OCI-LY3 (cell line): ENCODE measurements at regions not wholly inside any gene's neighbourhood (a gene's known extent, or its start where the extent isn't known, plus 50 kb on each side); places are given as distances from the start of the nearest gene placed in this dataset.

Source experiments
- CTCF ChIP-seq: fragments of 200-600, 300-600 bp; sonication (generic); IDR thresholded peaks from 2 replicates; pipeline ENCODE4 v1.5.1; 2014; ENCODE audit warnings: antibody characterized with exemption, low read length, low read depth
- EZH2phosphoT487 ChIP-seq: fragments of 200-600 bp; shearing (Covaris generic); IDR thresholded peaks from 2 replicates; pipeline ENCODE4 v1.6.1; 2018; ENCODE audit warnings: antibody characterized with exemption, mixed run types, low read depth

- no peak for TF ChIP-seq CTCF
- TF ChIP-seq EZH2phosphoT487 = no peak
Measured at GRCh38 chr1:194069831-194070218, 883.4 kb upstream of the B3GALT2 start.
